Astrocyte of the spinal cord (primary cell): ENCODE measurements at regions not wholly inside any gene's neighbourhood (a gene's known extent, or its start where the extent isn't known, plus 50 kb on each side); places are given as distances from the start of the nearest gene placed in this dataset.
"Not testable (repeated sequence)": the region's sequence is repeated elsewhere in the genome, so short reads cannot be mapped to it uniquely, and the experiment has no call there.

Experiments used
- DNase-seq: peaks from one replicate; pipeline ENCODE4 v3.0.0; 2011; ENCODE audit warnings: low read depth, low spot score
- H3K4me3 ChIP-seq: 2 replicates; pipeline ENCODE4 v1.5.1; 2011; ENCODE audit warnings: low read depth, mild to moderate bottlenecking, low read length, moderate library complexity
- CTCF ChIP-seq: IDR thresholded peaks from 2 replicates; pipeline ENCODE4 v1.5.1; 2012; ENCODE audit warnings: low read depth, mild to moderate bottlenecking, low read length, inconsistent platforms
- in situ Hi-C: cut with HindIII; loops from 2 replicates; pipeline ENCODE4 v1.10.0; 2017; ENCODE audit warnings: low sequenced_read_pairs

DNA sequence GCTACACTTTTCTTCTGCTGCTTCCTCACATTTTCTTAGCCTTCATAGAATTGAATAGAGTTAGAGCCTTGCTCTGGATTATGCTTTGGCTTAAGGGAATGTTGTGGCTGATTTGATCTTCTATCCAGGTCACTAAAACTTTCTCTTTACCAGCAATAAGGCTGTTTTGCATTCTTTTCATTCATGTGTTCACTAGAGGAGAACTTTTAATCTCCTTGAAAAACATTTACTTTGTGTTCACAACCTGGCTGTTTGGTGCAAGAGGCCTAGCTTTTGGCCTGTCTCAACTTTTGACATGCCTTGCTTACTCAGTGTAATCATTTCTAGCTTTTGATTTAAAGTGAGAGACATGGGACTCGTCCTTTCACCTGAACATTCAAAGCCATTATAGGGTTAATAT is 87.7 kb upstream of the RAB40AL start:
- no peak for TF ChIP-seq CTCF
- DNase-seq, result no peak
- in situ Hi-C loops, result no loop called here
- H3K4me3 ChIP-seq, result no peak overlapping the region

- in situ Hi-C loops, H3K4me3 ChIP-seq, DNase-seq: not testable (repeated sequence)
Measured at GRCh38 chrX:102858826-102859549, 78.1 kb upstream of the RAB40AL start.

DNA sequence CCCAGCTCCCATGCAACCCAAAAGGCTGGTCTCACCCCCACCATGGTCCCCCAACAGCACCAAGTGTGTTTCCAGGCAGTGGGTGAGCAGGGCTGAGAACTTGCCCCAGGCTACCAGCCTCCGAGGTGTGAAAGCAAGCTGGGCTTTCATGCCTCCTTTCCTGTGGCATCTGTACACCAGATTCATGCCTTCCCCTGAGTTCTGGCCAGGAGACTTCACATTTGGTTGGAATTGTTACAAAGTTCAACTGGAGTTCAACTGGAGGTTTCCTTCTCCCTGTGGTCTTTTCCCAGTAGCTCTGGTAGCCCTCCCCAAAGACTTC is 77.6 kb upstream of the RAB40AL start:
- H3K4me3 ChIP-seq, result no peak overlapping the region
- no peak for TF ChIP-seq CTCF
- DNase-seq, result no peak
- in situ Hi-C loops, result no loop called here

DNA sequence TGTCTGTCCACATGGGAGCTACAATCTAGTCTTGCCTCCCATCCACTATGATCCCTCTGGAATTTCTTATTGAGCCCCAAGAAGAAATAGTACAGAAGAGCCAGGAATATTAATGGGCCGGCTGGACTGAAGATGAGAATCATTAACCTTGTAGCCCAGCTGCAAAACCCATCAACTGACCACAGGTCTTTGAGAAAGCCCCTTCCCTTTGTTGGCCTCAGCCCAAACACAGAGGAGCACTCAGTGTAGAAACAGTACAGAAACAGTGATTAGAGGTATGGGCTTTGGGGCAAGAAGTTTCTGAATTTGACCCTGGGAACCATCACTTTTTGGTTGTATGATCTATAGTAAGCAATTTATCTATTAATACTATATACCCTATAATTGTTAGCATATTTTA is 76.8 kb upstream of the RAB40AL start:
- in situ Hi-C loops, result no loop called here
- no peak for TF ChIP-seq CTCF
- no peak overlapping the region for H3K4me3 ChIP-seq
- no peak for DNase-seq

DNA sequence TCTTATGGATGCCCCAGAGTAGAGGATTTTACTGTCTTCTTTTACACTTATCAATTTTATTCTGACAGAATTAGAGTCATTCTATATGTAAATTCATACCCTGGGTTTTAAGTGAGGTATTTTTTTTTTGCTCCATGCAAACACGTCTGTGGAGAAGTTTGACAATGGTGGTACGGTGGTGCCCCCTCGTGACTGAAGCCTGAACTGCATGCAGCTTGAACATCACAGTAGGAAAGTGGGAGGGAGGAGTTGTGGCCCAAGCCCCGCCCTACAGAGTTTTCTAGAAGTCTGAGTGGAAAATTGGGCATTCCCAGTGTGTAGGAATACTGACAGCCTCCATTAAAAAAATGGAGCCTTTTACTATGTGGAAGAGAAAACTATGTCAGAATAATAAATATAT is 73.3 kb upstream of the RAB40AL start:
- DNase-seq, result peak; percentile 77
- in situ Hi-C loops, result no loop called here
- peak; percentile 84 for TF ChIP-seq CTCF
- H3K4me3 ChIP-seq, result no peak overlapping the region

DNA sequence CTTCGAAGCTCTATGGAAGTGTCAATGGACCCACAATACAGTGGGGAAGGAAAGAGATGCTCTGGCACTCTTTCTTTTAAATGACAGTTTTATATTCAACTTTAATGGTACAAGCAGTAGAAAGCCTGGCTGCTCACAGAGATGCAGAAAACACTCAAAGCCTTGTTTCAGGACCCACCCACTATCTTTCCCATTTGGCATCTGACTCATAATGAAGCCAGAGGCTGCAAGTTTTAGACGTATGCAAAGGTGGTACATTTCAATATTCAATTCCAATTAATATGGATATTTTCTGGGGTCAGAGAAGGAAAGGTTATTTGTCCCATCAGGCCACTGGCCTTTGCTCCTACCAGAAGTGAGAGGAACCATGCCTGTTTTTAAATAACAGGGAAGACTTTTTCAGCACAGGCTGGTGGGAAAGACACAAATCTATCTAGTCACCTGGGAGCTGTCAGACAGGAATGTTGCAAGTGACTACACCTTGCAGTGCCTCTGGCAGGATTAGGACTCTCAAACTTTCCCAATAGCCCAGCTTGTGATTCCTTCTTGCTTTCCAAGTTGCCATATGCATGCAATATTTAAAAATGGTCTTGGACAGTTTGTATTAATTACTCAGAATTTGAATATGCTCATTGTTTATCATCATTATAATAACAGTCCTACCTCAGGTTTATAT is 70.0 kb upstream of the RAB40AL start:
- TF ChIP-seq CTCF, result no peak
- no peak for DNase-seq
- in situ Hi-C loops, result no loop called here
- no peak overlapping the region for H3K4me3 ChIP-seq

- H3K4me3 ChIP-seq, result no peak overlapping the region
- TF ChIP-seq CTCF, result no peak
- in situ Hi-C loops, result no loop called here
- no peak for DNase-seq
Measured at GRCh38 chrX:102883491-102883890, 53.6 kb upstream of the RAB40AL start.
